ENCODE measurements at regions not wholly inside any gene's neighbourhood (a gene's known extent, or its start where the extent isn't known, plus 50 kb on each side); places are given as distances from the start of the nearest gene placed in this dataset.

GRCh38 chr2:217570394-217570793, 432.4 kb downstream of the TNS1 start:
- POLR2A ChIA-PET, result no interaction called here
- no peak for TF ChIP-seq CTCF (IDR thresholded peaks at IDR 0.05; ENCODE audit: insufficient read depth, low read depth, low read length)

GRCh38 chr2:217568289-217568971, 434.4 kb downstream of the TNS1 start:
- no peak overlapping the region for H3K4me3 ChIP-seq (ENCODE audit: low read depth, low read length)
- no peaks in the 10 kb centered on the region for H3K36me3 ChIP-seq (ENCODE audit: control insufficient read depth, insufficient read depth, low read length)
- ChIA-PET CTCF (interaction anchor here (0.8 to 1.8 kb wide), 7 partner anchors 9 to 288 kb away, joined by 3 to 7 read pairs (median 4); no protein-coding TSS in a partner anchor), POLR2A (interaction anchor here (0.6 kb wide), 1 partner anchor 57 kb away, joined by 3 read pairs; no protein-coding TSS in a partner anchor)
- peak; percentile 88 for DNase-seq (ENCODE audit: low read depth)
- H3K27me3 ChIP-seq (ENCODE audit: control insufficient read depth, insufficient read depth, low read length), result no peaks in the 10 kb centered on the region
- TF ChIP-seq CTCF (IDR thresholded peaks at IDR 0.05; ENCODE audit: insufficient read depth, low read depth, low read length), result no peak

More at GRCh38 chr2:217570394-217570793, 432.4 kb downstream of the TNS1 start:
- Histone ChIP-seq H3K4me3 (ENCODE audit: low read depth, low read length) (no peak overlapping the region), H3K36me3 (ENCODE audit: control insufficient read depth, insufficient read depth, low read length) (no peaks in the 10 kb centered on the region), H3K27me3 (ENCODE audit: control insufficient read depth, insufficient read depth, low read length) (no peaks in the 10 kb centered on the region)
- CTCF ChIA-PET, result interaction anchor here (0.8 kb wide), 1 partner anchor 60 kb away, joined by 5 read pairs; no protein-coding TSS in a partner anchor
- DNase-seq (ENCODE audit: low read depth), result no peak

GRCh38 chr2:217563565-217563964, 439.2 kb downstream of the TNS1 start:
- H3K36me3 ChIP-seq (ENCODE audit: control insufficient read depth, insufficient read depth, low read length), result no peaks in the 10 kb centered on the region
- DNase-seq (ENCODE audit: low read depth), result no peak
- POLR2A ChIA-PET, result no interaction called here
- TF ChIP-seq CTCF (IDR thresholded peaks at IDR 0.05; ENCODE audit: insufficient read depth, low read depth, low read length), result no peak
- no peak overlapping the region for H3K4me3 ChIP-seq (ENCODE audit: low read depth, low read length)
- no peaks in the 10 kb centered on the region for H3K27me3 ChIP-seq (ENCODE audit: control insufficient read depth, insufficient read depth, low read length)
- CTCF ChIA-PET, result interaction anchor here (0.6 to 0.9 kb wide), 3 partner anchors 10 to 93 kb away, joined by 3 to 6 read pairs (median 3); no protein-coding TSS in a partner anchor

- DNase-seq (ENCODE audit: low read depth), result no peak
- CTCF ChIA-PET, result interaction anchor here (0.6 to 0.7 kb wide), 2 partner anchors 28 to 94 kb away, joined by 3 to 6 read pairs; no protein-coding TSS in a partner anchor
- POLR2A ChIA-PET, result no interaction called here
- peaks cover 3% of the 10 kb centered on the region; the same call in 1 of the 2 replicates for H3K27me3 ChIP-seq (ENCODE audit: control insufficient read depth, insufficient read depth, low read length)
- no peak overlapping the region for H3K4me3 ChIP-seq (ENCODE audit: low read depth, low read length)
- no peak for TF ChIP-seq CTCF (IDR thresholded peaks at IDR 0.05; ENCODE audit: insufficient read depth, low read depth, low read length)
- no peaks in the 10 kb centered on the region for H3K36me3 ChIP-seq (ENCODE audit: control insufficient read depth, insufficient read depth, low read length)
Observed at GRCh38 chr2:217562871-217563480, 439.8 kb downstream of the TNS1 start.

GRCh38 chr2:217559084-217559483, 443.7 kb downstream of the TNS1 start:
- no peak for TF ChIP-seq CTCF (IDR thresholded peaks at IDR 0.05; ENCODE audit: insufficient read depth, low read depth, low read length)
- Histone ChIP-seq H3K27me3 (ENCODE audit: control insufficient read depth, insufficient read depth, low read length) (peaks cover 5% of the 10 kb centered on the region; the same call in 1 of the 2 replicates), H3K4me3 (ENCODE audit: low read depth, low read length) (no peak overlapping the region), H3K36me3 (ENCODE audit: control insufficient read depth, insufficient read depth, low read length) (no peaks in the 10 kb centered on the region)
- ChIA-PET POLR2A (no interaction called here), CTCF (interaction anchor here (0.7 to 1.3 kb wide), 3 partner anchors 9 to 10 kb away, joined by 3 read pairs; no protein-coding TSS in a partner anchor)
- DNase-seq (ENCODE audit: low read depth), result no peak

All from BJ (cell line).